Skeletal muscle satellite cell (primary cell): ENCODE measurements at regions not wholly inside any gene's neighbourhood (a gene's known extent, or its start where the extent isn't known, plus 50 kb on each side); places are given as distances from the start of the nearest gene placed in this dataset.
"Not testable (repeated sequence)": the region's sequence is repeated elsewhere in the genome, so short reads cannot be mapped to it uniquely, and the experiment has no call there.

Experiments used
- H3K27me3 ChIP-seq: 2 replicates; pipeline ENCODE4 v1.7.0; 2013; ENCODE audit warnings: low read length; ENCODE audit not compliant: control insufficient read depth, insufficient read depth
- H3K36me3 ChIP-seq: 2 replicates; pipeline ENCODE4 v1.7.0; 2013; ENCODE audit warnings: mild to moderate bottlenecking, control low read depth, low read length; ENCODE audit not compliant: insufficient read depth
- H3K4me1 ChIP-seq: 2 replicates; pipeline ENCODE4 v1.7.0; 2013; ENCODE audit warnings: low read length; ENCODE audit not compliant: control insufficient read depth, insufficient read depth
- H3K4me2 ChIP-seq: 2 replicates; pipeline ENCODE4 v1.7.0; 2013; ENCODE audit warnings: mild to moderate bottlenecking, low read length
- H3K4me3 ChIP-seq: 2 replicates; pipeline ENCODE4 v1.7.0; 2013; ENCODE audit warnings: low read length
- H3K9ac ChIP-seq: 2 replicates; pipeline ENCODE4 v1.7.0; 2013; ENCODE audit warnings: mild to moderate bottlenecking, low read depth, low read length, moderate library complexity
- H3K9me3 ChIP-seq: replicated peaks from 2 replicates; pipeline ENCODE4 v1.7.0; 2013; ENCODE audit warnings: mild to moderate bottlenecking, control low read depth, low read length

GRCh38 chr4:56139241-56139827 is 190.6 kb downstream of the CEP135 start:
- Histone ChIP-seq H3K36me3 (no peaks in the 10 kb centered on the region), H3K27me3 (no peaks in the 10 kb centered on the region), H3K4me3 (no peak overlapping the region), H3K9ac (no peak overlapping the region), H3K4me2 (no peak overlapping the region), H3K4me1 (peaks cover 12% of the 10 kb centered on the region), H3K9me3 (no peaks in the 10 kb centered on the region)

GRCh38 chr4:56134834-56135233 is 186.1 kb downstream of the CEP135 start:
- H3K4me3 ChIP-seq, H3K9me3 ChIP-seq, H3K27me3 ChIP-seq, H3K9ac ChIP-seq, H3K36me3 ChIP-seq: not testable (repeated sequence)
- H3K4me1 ChIP-seq, result peaks cover 23% of the 10 kb centered on the region
- H3K4me2 ChIP-seq, result peak overlapping the region; percentile 52

GRCh38 chr4:56134266-56134665 is 185.5 kb downstream of the CEP135 start:
- no peaks in the 10 kb centered on the region for H3K36me3 ChIP-seq
- peak overlapping the region; percentile 52 for H3K4me2 ChIP-seq
- no peak overlapping the region for H3K9ac ChIP-seq
- no peaks in the 10 kb centered on the region for H3K27me3 ChIP-seq
- peaks cover 23% of the 10 kb centered on the region for H3K4me1 ChIP-seq
- no peaks in the 10 kb centered on the region for H3K9me3 ChIP-seq
- no peak overlapping the region for H3K4me3 ChIP-seq

- Histone ChIP-seq H3K36me3 (no peaks in the 10 kb centered on the region), H3K4me2 (no peak overlapping the region), H3K27me3 (no peaks in the 10 kb centered on the region), H3K4me1 (peaks cover 30% of the 10 kb centered on the region), H3K4me3 (no peak overlapping the region), H3K9me3 (no peaks in the 10 kb centered on the region), H3K9ac (no peak overlapping the region)
Measured at GRCh38 chr4:56132835-56133234, 184.1 kb downstream of the CEP135 start.

- not testable (repeated sequence) for H3K4me3 ChIP-seq, H3K9ac ChIP-seq, H3K9me3 ChIP-seq, H3K36me3 ChIP-seq, H3K4me2 ChIP-seq, H3K27me3 ChIP-seq
- peaks cover 32% of the 10 kb centered on the region for H3K4me1 ChIP-seq
Measured at GRCh38 chr4:56132188-56132587, 183.4 kb downstream of the CEP135 start.

GRCh38 chr4:56130606-56131155 is 181.9 kb downstream of the CEP135 start:
- Histone ChIP-seq H3K4me3 (no peak overlapping the region), H3K9me3 (no peaks in the 10 kb centered on the region), H3K27me3 (no peaks in the 10 kb centered on the region), H3K9ac (no peak overlapping the region), H3K4me2 (no peak overlapping the region), H3K36me3 (no peaks in the 10 kb centered on the region), H3K4me1 (peaks cover 32% of the 10 kb centered on the region)

GRCh38 chr4:56129431-56129861 is 180.7 kb downstream of the CEP135 start:
- no peaks in the 10 kb centered on the region for H3K9me3 ChIP-seq
- no peaks in the 10 kb centered on the region for H3K36me3 ChIP-seq
- peaks cover 21% of the 10 kb centered on the region for H3K4me1 ChIP-seq
- no peak overlapping the region for H3K9ac ChIP-seq
- no peak overlapping the region for H3K4me2 ChIP-seq
- no peaks in the 10 kb centered on the region for H3K27me3 ChIP-seq
- H3K4me3 ChIP-seq, result no peak overlapping the region

GRCh38 chr4:56128213-56128612 is 179.5 kb downstream of the CEP135 start:
- no peak overlapping the region for H3K4me2 ChIP-seq
- H3K9me3 ChIP-seq, result no peaks in the 10 kb centered on the region
- no peak overlapping the region for H3K4me3 ChIP-seq
- no peaks in the 10 kb centered on the region for H3K36me3 ChIP-seq
- no peaks in the 10 kb centered on the region for H3K27me3 ChIP-seq
- no peak overlapping the region for H3K9ac ChIP-seq
- H3K4me1 ChIP-seq, result peaks cover 14% of the 10 kb centered on the region

- Histone ChIP-seq H3K4me2 (no peak overlapping the region), H3K4me1 (peaks cover 14% of the 10 kb centered on the region), H3K27me3 (no peaks in the 10 kb centered on the region), H3K4me3 (no peak overlapping the region), H3K9me3 (no peaks in the 10 kb centered on the region), H3K36me3 (no peaks in the 10 kb centered on the region), H3K9ac (no peak overlapping the region)
Measured at GRCh38 chr4:56127716-56128115, 179.0 kb downstream of the CEP135 start.

GRCh38 chr4:56123547-56123946 is 174.8 kb downstream of the CEP135 start:
- peaks cover 7% of the 10 kb centered on the region for H3K4me1 ChIP-seq
- no peaks in the 10 kb centered on the region for H3K9me3 ChIP-seq
- no peak overlapping the region for H3K4me2 ChIP-seq
- no peak overlapping the region for H3K4me3 ChIP-seq
- H3K36me3 ChIP-seq, result no peaks in the 10 kb centered on the region
- no peak overlapping the region for H3K9ac ChIP-seq
- H3K27me3 ChIP-seq, result no peaks in the 10 kb centered on the region

- no peaks in the 10 kb centered on the region for H3K27me3 ChIP-seq
- no peaks in the 10 kb centered on the region for H3K9me3 ChIP-seq
- H3K4me1 ChIP-seq, result peaks cover 4% of the 10 kb centered on the region
- H3K36me3 ChIP-seq, result no peaks in the 10 kb centered on the region
- H3K4me2 ChIP-seq, result no peak overlapping the region
- no peak overlapping the region for H3K9ac ChIP-seq
- no peak overlapping the region for H3K4me3 ChIP-seq
Measured at GRCh38 chr4:56123051-56123450, 174.3 kb downstream of the CEP135 start.

GRCh38 chr4:56118845-56119244 is 170.1 kb downstream of the CEP135 start:
- Histone ChIP-seq H3K4me3 (no peak overlapping the region), H3K27me3 (no peaks in the 10 kb centered on the region), H3K36me3 (no peaks in the 10 kb centered on the region), H3K9ac (no peak overlapping the region), H3K4me2 (no peak overlapping the region), H3K4me1 (no peaks in the 10 kb centered on the region), H3K9me3 (no peaks in the 10 kb centered on the region)
